A549 (cell line): ENCODE measurements at regions not wholly inside any gene's neighbourhood (a gene's known extent, or its start where the extent isn't known, plus 50 kb on each side); places are given as distances from the start of the nearest gene placed in this dataset.

Experiments used
- ATAC-seq, 2 experiments: fragments of 200-7000 bp in 1 of 2; fragments of >200 bp in 1 of 2; cut with Nextera tagmentation in 1 of 2; cut with Tn5 transposase in 1 of 2; 3 replicates each; pipeline versions ENCODE4 v1.8.0 to v1.9.1; 2018 to 2020; ENCODE audit warnings: mild to moderate bottlenecking in 1 of 2, moderate library complexity in 1 of 2
- CTCF ChIA-PET: fragments of 300-600 bp; sonication (Branson Sonifier 250); formaldehyde crosslinking; extraction: SDS; loops from one replicate; lab custom pipeline; 2021; ENCODE audit warnings: antibody characterized with exemption, inconsistent platforms; lab: Yijun Ruan, JAX
- POLR2A ChIA-PET: fragments of 350-600 bp; formaldehyde crosslinking; extraction: SDS; loops from one replicate; lab custom pipeline; 2021; ENCODE audit warnings: antibody characterized with exemption, inconsistent platforms; lab: Yijun Ruan, JAX
- DNase-seq, 2 experiments: peaks; one replicate each; pipeline versions ENCODE4 v3.0.0 to v3.0.0-alpha.2; 2011 to 2016; ENCODE audit warnings: low read depth in 1 of 2, low spot score in 1 of 2
- FAIRE-seq: peaks from 2 replicates; lab custom pipeline; 2011; peaks lifted over from hg19 to GRCh38; lab: Jason Lieb, UNC
- H3K27ac ChIP-seq, 2 experiments: fragments of >200 bp; sonication (Bioruptor Twin); formaldehyde crosslinking; 3 replicates each; pipeline ENCODE4 v1.5.1; 2016 to 2017
- H3K4me1 ChIP-seq: fragments of >200 bp; sonication (Bioruptor Twin); formaldehyde crosslinking; 3 replicates; pipeline ENCODE4 v1.6.1; 2016
- H3K4me2 ChIP-seq: fragments of >200 bp; sonication (Bioruptor Twin); formaldehyde crosslinking; 3 replicates; pipeline ENCODE4 v1.6.1; 2016
- H3K4me3 ChIP-seq: fragments of >200 bp; sonication (Bioruptor Twin); formaldehyde crosslinking; 3 replicates; pipeline ENCODE4 v1.5.1; 2016
- H3K9me3 ChIP-seq: fragments of >200 bp; sonication (Bioruptor Twin); formaldehyde crosslinking; 3 replicates; pipeline ENCODE4 v1.6.1; 2016
- BHLHE40 ChIP-seq: IDR thresholded peaks from 2 replicates; pipeline ENCODE4 v1.6.1; 2012; ENCODE audit warnings: low read depth, low read length, inconsistent platforms
- CBX2 ChIP-seq: fragments of 200-600 bp; sonication (generic); IDR thresholded peaks from 2 replicates; pipeline ENCODE4 v1.6.1; 2016; ENCODE audit warnings: low read depth, mild to moderate bottlenecking, borderline replicate concordance
- CBX8 ChIP-seq: fragments of 200-600 bp; sonication (generic); IDR thresholded peaks from 2 replicates; pipeline ENCODE4 v1.6.1; 2016
- CEBPB ChIP-seq, 2 experiments: fragments of >200 bp in 1 of 2; sonication (Bioruptor Twin) in 1 of 2; formaldehyde crosslinking in 1 of 2; IDR thresholded peaks; 2 replicates each; pipeline ENCODE4 v1.6.1; 2012 to 2016
- CHD4 ChIP-seq: fragments of 200-600 bp; sonication (generic); IDR thresholded peaks from 2 replicates; pipeline ENCODE4 v1.6.1; 2016; ENCODE audit warnings: antibody characterized with exemption, mild to moderate bottlenecking, borderline replicate concordance
- CTCF ChIP-seq: fragments of >200 bp; sonication (Bioruptor Twin); formaldehyde crosslinking; IDR thresholded peaks from 3 replicates; pipeline ENCODE4 v1.5.1; 2016
- E2F6 ChIP-seq: IDR thresholded peaks from 2 replicates; pipeline ENCODE4 v1.6.1; 2012; ENCODE audit warnings: low read depth, borderline replicate concordance
- EHF ChIP-seq: fragments of 250-450 bp; sonication (Bioruptor Pico); IDR thresholded peaks from 2 replicates; pipeline ENCODE4 v1.5.0; 2020; ENCODE audit warnings: mild to moderate bottlenecking
- EHMT2 ChIP-seq: fragments of 200-600 bp; sonication (generic); IDR thresholded peaks from 2 replicates; pipeline ENCODE4 v1.6.1; 2016; ENCODE audit warnings: antibody characterized with exemption, low read depth, mild to moderate bottlenecking, moderate library complexity
- EP300 ChIP-seq, 2 experiments: fragments of >200 bp; sonication (Bioruptor Twin); formaldehyde crosslinking; IDR thresholded peaks; 2 replicates in 1 of 2; 3 replicates in 1 of 2; pipeline ENCODE4 v1.6.1; 2016 to 2017
- ESRRA ChIP-seq: fragments of 150-350 bp; IDR thresholded peaks from 2 replicates; pipeline ENCODE4 v1.6.1; 2014; ENCODE audit warnings: mild to moderate bottlenecking, low read length, borderline replicate concordance
- FOXS1 ChIP-seq: fragments of 250-450 bp; sonication (Bioruptor Pico); IDR thresholded peaks from 2 replicates; pipeline ENCODE4 v1.5.0; 2020; ENCODE audit warnings: mild to moderate bottlenecking, moderate library complexity
- HOXA7 ChIP-seq: fragments of 250-450 bp; sonication (Bioruptor Pico); IDR thresholded peaks from 2 replicates; pipeline ENCODE4 v1.5.0; 2020; ENCODE audit warnings: mild to moderate bottlenecking, moderate library complexity
- HOXB5 ChIP-seq: fragments of 250-450 bp; sonication (Bioruptor Pico); IDR thresholded peaks from 2 replicates; pipeline ENCODE4 v1.5.0; 2020; ENCODE audit warnings: mild to moderate bottlenecking, moderate library complexity
- KDM5A ChIP-seq: fragments of 200-600 bp; sonication (generic); IDR thresholded peaks from 2 replicates; pipeline ENCODE4 v1.6.1; 2016; ENCODE audit warnings: antibody characterized with exemption, mild to moderate bottlenecking
- MAZ ChIP-seq: fragments of 150-350 bp; IDR thresholded peaks from 2 replicates; pipeline ENCODE4 v1.6.1; 2014; ENCODE audit warnings: antibody characterized with exemption, low read depth, low read length, borderline replicate concordance
- MYC ChIP-seq: IDR thresholded peaks from 2 replicates; pipeline ENCODE4 v1.6.1; 2012; ENCODE audit warnings: mild to moderate bottlenecking, inconsistent platforms, low read length, improper control_type of control experiment, borderline replicate concordance
- NFE2L2 ChIP-seq: fragments of 150-350 bp; conservative IDR thresholded peaks from 2 replicates; pipeline ENCODE4 v1.6.1; 2014; ENCODE audit warnings: low read length
- NPAS2 ChIP-seq: fragments of 250-450 bp; sonication (Bioruptor Pico); IDR thresholded peaks from 2 replicates; pipeline ENCODE4 v1.8.0; 2022; ENCODE audit warnings: mild to moderate bottlenecking, moderate library complexity, borderline replicate concordance
- RAD21 ChIP-seq, 2 experiments: fragments of >200 bp in 1 of 2; sonication (Bioruptor Twin) in 1 of 2; formaldehyde crosslinking in 1 of 2; IDR thresholded peaks in 1 of 2; conservative IDR thresholded peaks in 1 of 2; 2 replicates in 1 of 2; 3 replicates in 1 of 2; pipeline ENCODE4 v1.6.1; 2012 to 2018; ENCODE audit warnings: inconsistent platforms in 1 of 2
- RARB ChIP-seq: fragments of 250-450 bp; sonication (Bioruptor Pico); IDR thresholded peaks from 2 replicates; pipeline ENCODE4 v1.8.0; 2021; ENCODE audit warnings: mild to moderate bottlenecking, moderate library complexity
- RCOR1 ChIP-seq: fragments of 150-350 bp; IDR thresholded peaks from 2 replicates; pipeline ENCODE4 v1.6.1; 2014; ENCODE audit warnings: antibody characterized with exemption, low read length, low read depth
- RNF2 ChIP-seq: fragments of 200-600 bp; sonication (generic); IDR thresholded peaks from 2 replicates; pipeline ENCODE4 v1.6.1; 2016; ENCODE audit warnings: low read depth, mild to moderate bottlenecking, antibody characterized with exemption, moderate library complexity, borderline replicate concordance
- SREBF2 ChIP-seq: fragments of 450-650 bp; IDR thresholded peaks from 2 replicates; pipeline ENCODE4 v1.6.1; 2014; ENCODE audit warnings: mild to moderate bottlenecking, moderate library complexity
- TP53 ChIP-seq: fragments of 250-450 bp; sonication (Bioruptor Pico); IDR thresholded peaks from 2 replicates; pipeline ENCODE4 v1.5.0; 2021; ENCODE audit warnings: mild to moderate bottlenecking, moderate library complexity
- ZC3H11A ChIP-seq: fragments of 450-650 bp; IDR thresholded peaks from 2 replicates; pipeline ENCODE4 v1.6.1; 2014; ENCODE audit warnings: antibody characterized with exemption, mild to moderate bottlenecking
- ZFP36 ChIP-seq: fragments of 450-650 bp; IDR thresholded peaks from 2 replicates; pipeline ENCODE4 v1.6.1; 2014; ENCODE audit warnings: borderline replicate concordance; ENCODE audit not compliant: partially characterized antibody
- ZSCAN20 ChIP-seq: fragments of 250-450 bp; sonication (Bioruptor Pico); IDR thresholded peaks from 2 replicates; pipeline ENCODE4 v1.8.0; 2022; ENCODE audit warnings: mild to moderate bottlenecking, moderate library complexity
- WGBS: methylation state at CpG from one replicate; pipeline ENCODE4 v1.1.6; 2017; ENCODE audit errors: missing lambda C conversion rate; 5-methylcytosine and 5-hydroxymethylcytosine counted together
- TF ChIP-seq, protein P1 (sequence below): fragments of 150-350 bp; IDR thresholded peaks from 2 replicates; pipeline ENCODE4 v1.6.1; 2014; ENCODE audit warnings: low read depth, mild to moderate bottlenecking, low read length

- Histone ChIP-seq H3K27ac (no peak overlapping the region), H3K4me1 (no peaks in the 10 kb centered on the region), H3K4me2 (no peak overlapping the region), H3K9me3 (no peaks in the 10 kb centered on the region), H3K4me3 (no peak overlapping the region)
- TF ChIP-seq RCOR1 (no peak), HOXA7 (CRISPR knock-in tag) (no peak), ZFP36 (no peak), RNF2 (no peak), RARB (no peak), CBX2 (no peak), CHD4 (no peak), ZC3H11A (no peak), BHLHE40 (no peak), EHMT2 (no peak), FOXS1 (no peak), EHF (no peak), E2F6 (no peak), CBX8 (no peak), ZSCAN20 (CRISPR knock-in tag) (no peak), SREBF2 (no peak), EP300 (IDR thresholded peaks at IDR 0.05) (no peak), HOXB5 (no peak)
- CTCF ChIA-PET, result no interaction called here
- FAIRE-seq (no peak), ATAC-seq (no peak), DNase-seq (no peak)
- WGBS, result 37% methylated on average over 6 of the region's 6 CpGs
- POLR2A ChIA-PET, result no interaction called here
These were observed 120.5 kb downstream of the RFX6 start for GRCh38 chr6:116997496-116997895.

- H3K27ac ChIP-seq, result no peak overlapping the region
- ChIA-PET CTCF (no interaction called here), POLR2A (no interaction called here)
- WGBS, result 32% methylated on average over 3 of the region's 3 CpGs
- H3K4me3 ChIP-seq, result no peak overlapping the region
- no peak overlapping the region for H3K4me2 ChIP-seq
- H3K9me3 ChIP-seq, result no peaks in the 10 kb centered on the region
- FAIRE-seq (no peak), DNase-seq (no peak), ATAC-seq (no peak)
- no peaks in the 10 kb centered on the region for H3K4me1 ChIP-seq
- TF ChIP-seq CEBPB (IDR thresholded peaks at IDR 0.05) (no peak), MAZ (no peak), KDM5A (no peak), RAD21 (conservative IDR thresholded peaks at IDR 0.05 in 1 of 2, IDR thresholded peaks at IDR 0.05 in 1 of 2) (no peak), TP53 (no peak), BHLHE40 (no peak), NFE2L2 (no peak), MYC (no peak), CTCF (no peak), NPAS2 (CRISPR knock-in tag) (no peak), HOXA7 (CRISPR knock-in tag) (no peak), EHMT2 (no peak), ESRRA (no peak)
- TF ChIP-seq, protein P1, sequence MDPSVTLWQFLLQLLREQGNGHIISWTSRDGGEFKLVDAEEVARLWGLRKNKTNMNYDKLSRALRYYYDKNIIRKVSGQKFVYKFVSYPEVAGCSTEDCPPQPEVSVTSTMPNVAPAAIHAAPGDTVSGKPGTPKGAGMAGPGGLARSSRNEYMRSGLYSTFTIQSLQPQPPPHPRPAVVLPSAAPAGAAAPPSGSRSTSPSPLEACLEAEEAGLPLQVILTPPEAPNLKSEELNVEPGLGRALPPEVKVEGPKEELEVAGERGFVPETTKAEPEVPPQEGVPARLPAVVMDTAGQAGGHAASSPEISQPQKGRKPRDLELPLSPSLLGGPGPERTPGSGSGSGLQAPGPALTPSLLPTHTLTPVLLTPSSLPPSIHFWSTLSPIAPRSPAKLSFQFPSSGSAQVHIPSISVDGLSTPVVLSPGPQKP, result no peak
These were observed 130.6 kb downstream of the RFX6 start for GRCh38 chr6:117007659-117008058.
